Fibroblast of villous mesenchyme (primary cell): ENCODE measurements at regions not wholly inside any gene's neighbourhood (a gene's known extent, or its start where the extent isn't known, plus 50 kb on each side); places are given as distances from the start of the nearest gene placed in this dataset.

Experiments used
- DNase-seq: peaks from one replicate; pipeline ENCODE4 v3.0.0-alpha.2; 2010; ENCODE audit warnings: low read depth
- H3K4me3 ChIP-seq: 2 replicates; pipeline ENCODE4 v1.5.1; 2011; ENCODE audit warnings: low read depth, mild to moderate bottlenecking, low read length
- CTCF ChIP-seq: IDR thresholded peaks from 2 replicates; pipeline ENCODE4 v1.5.1; 2012; ENCODE audit warnings: low read depth, mild to moderate bottlenecking, low read length; ENCODE audit not compliant: insufficient read depth

- no peak overlapping the region for H3K4me3 ChIP-seq
- TF ChIP-seq CTCF: no peak
- DNase-seq: no peak
These were observed 327.6 kb downstream of the PRL start for GRCh38 chr6:21969192-21969591.

- no peak overlapping the region for H3K4me3 ChIP-seq
- DNase-seq: no peak
- no peak for TF ChIP-seq CTCF
These were observed 326.1 kb downstream of the PRL start for GRCh38 chr6:21970569-21971300.

- no peak for DNase-seq
- no peak overlapping the region for H3K4me3 ChIP-seq
- TF ChIP-seq CTCF: no peak
These were observed 325.3 kb downstream of the PRL start for GRCh38 chr6:21971541-21971940.

GRCh38 chr6:21972516-21972915 lies 324.3 kb downstream of the PRL start:
- DNase-seq: no peak
- TF ChIP-seq CTCF: no peak
- H3K4me3 ChIP-seq: no peak overlapping the region

- no peak for TF ChIP-seq CTCF
- DNase-seq: no peak
- H3K4me3 ChIP-seq: no peak overlapping the region
These were observed 319.5 kb downstream of the PRL start for GRCh38 chr6:21977346-21977745.

GRCh38 chr6:21981235-21981833 lies 315.5 kb downstream of the PRL start:
- TF ChIP-seq CTCF: no peak
- DNase-seq: no peak
- no peak overlapping the region for H3K4me3 ChIP-seq

GRCh38 chr6:21984135-21984534 lies 312.7 kb downstream of the PRL start:
- H3K4me3 ChIP-seq: no peak overlapping the region
- TF ChIP-seq CTCF: no peak
- no peak for DNase-seq
